OCI-LY1 (cell line): ENCODE measurements at regions not wholly inside any gene's neighbourhood (a gene's known extent, or its start where the extent isn't known, plus 50 kb on each side); places are given as distances from the start of the nearest gene placed in this dataset.

ENCODE experiments used
- CTCF ChIP-seq: fragments of 200-600 bp; sonication (generic), shearing (Covaris generic); IDR thresholded peaks from 2 replicates; pipeline ENCODE4 v1.5.1; 2017; ENCODE audit warnings: mild to moderate bottlenecking, antibody characterized with exemption, low read length, moderate library complexity, mixed read lengths
- EZH2 ChIP-seq: fragments of 200-600 bp; sonication (generic), shearing (Covaris generic); IDR thresholded peaks from 2 replicates; pipeline ENCODE4 v1.8.0; 2017; ENCODE audit warnings: borderline replicate concordance, mixed run types, mild to moderate bottlenecking, antibody characterized with exemption, low read length, moderate library complexity, mixed read lengths

- TF ChIP-seq EZH2 (no peak), CTCF (no peak)
Measured at GRCh38 chr1:163706915-163707314, 385.2 kb downstream of the NUF2 start.
